ENCODE measurements at regions not wholly inside any gene's neighbourhood (a gene's known extent, or its start where the extent isn't known, plus 50 kb on each side); places are given as distances from the start of the nearest gene placed in this dataset.
"Not testable (repeated sequence)": the region's sequence is repeated elsewhere in the genome, so short reads cannot be mapped to it uniquely, and the experiment has no call there.

DNA sequence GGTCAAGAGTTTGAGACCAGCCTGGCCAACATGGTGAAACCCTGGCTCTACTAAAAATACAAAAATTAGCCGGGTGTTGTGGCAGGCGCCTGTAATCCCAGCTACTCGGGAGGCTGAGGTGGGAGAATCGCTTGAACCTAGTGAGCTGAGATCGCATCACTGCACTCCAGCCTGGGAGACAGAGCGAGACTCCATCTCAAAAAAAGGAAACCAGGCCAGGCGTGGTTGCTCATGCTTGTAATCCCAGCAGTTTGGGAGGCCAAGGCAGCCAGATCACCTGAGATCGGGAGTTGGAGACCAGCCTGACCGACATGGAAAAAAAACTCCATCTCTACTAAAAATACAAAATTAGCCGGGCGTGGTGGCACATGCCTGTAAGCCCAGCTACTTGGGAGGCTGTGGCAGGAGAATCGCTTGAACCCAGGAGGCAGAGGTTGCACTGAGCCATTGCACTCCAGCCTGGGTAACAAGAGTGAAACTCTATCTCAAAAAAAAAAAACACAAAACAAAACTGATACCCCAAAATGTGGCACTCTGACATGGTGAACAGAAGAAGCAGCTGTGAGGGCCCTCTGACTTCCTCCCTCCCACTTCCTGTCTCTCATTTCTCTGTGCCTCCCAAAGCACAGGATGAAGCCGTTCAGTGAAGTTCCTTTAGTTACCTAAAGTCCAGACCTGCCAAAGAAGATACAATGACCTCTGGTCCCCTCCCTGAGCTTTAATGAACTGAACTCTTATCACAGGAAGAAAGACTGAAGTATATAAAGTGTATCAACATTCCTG, 93.2 kb upstream of the GRIN2A start:
- TF ChIP-seq EZH2 (IDR thresholded peaks at IDR 0.05; ENCODE audit: borderline replicate concordance, low read depth, low read length, severe bottlenecking); POLR2AphosphoS5 (IDR thresholded peaks at IDR 0.05; ENCODE audit: insufficient read depth, low read depth, low read length); MYC (IDR thresholded peaks at IDR 0.05; ENCODE audit: low read depth, low read length); MAX (IDR thresholded peaks at IDR 0.05; ENCODE audit: insufficient read depth, insufficient read length); JUN (IDR thresholded peaks at IDR 0.05; ENCODE audit: borderline replicate concordance, insufficient read depth, insufficient read length, low read depth); POLR2A (IDR thresholded peaks at IDR 0.05; ENCODE audit: low read depth, low read length); GATA2 (IDR thresholded peaks at IDR 0.05; ENCODE audit: insufficient read depth, insufficient read length, low read depth, low read length); FOS (IDR thresholded peaks at IDR 0.05; ENCODE audit: borderline replicate concordance, insufficient read depth, low read length): not testable (repeated sequence)
- TF ChIP-seq, protein P1, sequence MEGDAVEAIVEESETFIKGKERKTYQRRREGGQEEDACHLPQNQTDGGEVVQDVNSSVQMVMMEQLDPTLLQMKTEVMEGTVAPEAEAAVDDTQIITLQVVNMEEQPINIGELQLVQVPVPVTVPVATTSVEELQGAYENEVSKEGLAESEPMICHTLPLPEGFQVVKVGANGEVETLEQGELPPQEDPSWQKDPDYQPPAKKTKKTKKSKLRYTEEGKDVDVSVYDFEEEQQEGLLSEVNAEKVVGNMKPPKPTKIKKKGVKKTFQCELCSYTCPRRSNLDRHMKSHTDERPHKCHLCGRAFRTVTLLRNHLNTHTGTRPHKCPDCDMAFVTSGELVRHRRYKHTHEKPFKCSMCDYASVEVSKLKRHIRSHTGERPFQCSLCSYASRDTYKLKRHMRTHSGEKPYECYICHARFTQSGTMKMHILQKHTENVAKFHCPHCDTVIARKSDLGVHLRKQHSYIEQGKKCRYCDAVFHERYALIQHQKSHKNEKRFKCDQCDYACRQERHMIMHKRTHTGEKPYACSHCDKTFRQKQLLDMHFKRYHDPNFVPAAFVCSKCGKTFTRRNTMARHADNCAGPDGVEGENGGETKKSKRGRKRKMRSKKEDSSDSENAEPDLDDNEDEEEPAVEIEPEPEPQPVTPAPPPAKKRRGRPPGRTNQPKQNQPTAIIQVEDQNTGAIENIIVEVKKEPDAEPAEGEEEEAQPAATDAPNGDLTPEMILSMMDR (IDR thresholded peaks at IDR 0.05; ENCODE audit: extremely low read depth in 1 of 2, insufficient read depth in 1 of 2, low read depth in 1 of 2, low read length in 2 of 2) = not testable (repeated sequence)
